SK-N-SH (cell line): ENCODE measurements at regions not wholly inside any gene's neighbourhood (a gene's known extent, or its start where the extent isn't known, plus 50 kb on each side); places are given as distances from the start of the nearest gene placed in this dataset.

Experiments used
- CTCF ChIA-PET: fragments of 300-600, 350-600 bp; formaldehyde crosslinking; extraction: SDS; loops from one replicate; lab custom pipeline; 2021; lab: Yijun Ruan, JAX
- POLR2A ChIA-PET: fragments of 350-600 bp; sonication (Branson Sonifier 250); formaldehyde crosslinking; extraction: SDS; loops from one replicate; lab custom pipeline; 2020; ENCODE audit warnings: antibody characterized with exemption, inconsistent platforms; lab: Yijun Ruan, JAX
- DNase-seq: peaks from one replicate; pipeline ENCODE4 v3.0.0; 2012
- H2AFZ ChIP-seq: fragments of 200-600 bp; sonication (generic); 2 replicates; pipeline ENCODE4 v1.8.1; 2016; ENCODE audit warnings: antibody characterized with exemption, mild to moderate bottlenecking, low read depth
- H3F3A ChIP-seq: fragments of 200-600 bp; sonication (generic); replicated peaks from 2 replicates; pipeline ENCODE3; 2016; ENCODE audit warnings: antibody characterized with exemption, mild to moderate bottlenecking; ENCODE audit not compliant: insufficient read depth
- H3K27ac ChIP-seq, 2 experiments: fragments of 200-500 bp in 1 of 2; fragments of 200-600 bp in 1 of 2; sonication (Bioruptor generic) in 1 of 2; sonication (generic), shearing (Covaris generic) in 1 of 2; 2 replicates each; pipeline versions ENCODE4 v1.5.1 to v1.6.1; 2014 to 2016; ENCODE audit warnings: low read depth in 2 of 2, inconsistent platforms in 1 of 2, low read length in 1 of 2, mild to moderate bottlenecking in 1 of 2, mixed read lengths in 1 of 2
- H3K27me3 ChIP-seq: fragments of 200-600 bp; sonication (generic), shearing (Covaris generic); 2 replicates; pipeline ENCODE4 v1.6.1; 2016; ENCODE audit warnings: mixed run types; ENCODE audit not compliant: insufficient read depth
- H3K36me3 ChIP-seq, 2 experiments: fragments of 200-500 bp in 1 of 2; fragments of 200-600 bp in 1 of 2; sonication (Bioruptor generic) in 1 of 2; sonication (generic) in 1 of 2; replicated peaks in 1 of 2; 2 replicates each; pipeline versions ENCODE3 to v1.5.1; 2014 to 2016; ENCODE audit warnings: low read length in 1 of 2, mild to moderate bottlenecking in 1 of 2; ENCODE audit not compliant: insufficient read depth in 2 of 2, control insufficient read depth in 1 of 2
- H3K4me1 ChIP-seq, 2 experiments: fragments of 200-500 bp in 1 of 2; fragments of 200-600 bp in 1 of 2; sonication (Bioruptor generic) in 1 of 2; sonication (generic), shearing (Covaris generic) in 1 of 2; 2 replicates each; pipeline versions ENCODE4 v1.5.1 to v1.6.1; 2014 to 2016; ENCODE audit warnings: low read depth in 1 of 2, low read length in 1 of 2, mixed run types in 1 of 2; ENCODE audit not compliant: insufficient read depth in 2 of 2, control insufficient read depth in 1 of 2
- H3K4me2 ChIP-seq: fragments of 200-600 bp; sonication (generic), shearing (Covaris generic); 2 replicates; pipeline ENCODE4 v1.6.1; 2017; ENCODE audit warnings: mixed run types
- H3K4me3 ChIP-seq, 2 experiments: fragments of 200-500 bp in 1 of 2; fragments of 200-600 bp in 1 of 2; sonication (Bioruptor generic) in 1 of 2; sonication (generic), shearing (Covaris generic) in 1 of 2; 2 replicates each; pipeline versions ENCODE4 v1.5.1 to v1.8.1; 2014 to 2016; ENCODE audit warnings: low read depth in 2 of 2, inconsistent platforms in 1 of 2, low read length in 1 of 2, mild to moderate bottlenecking in 1 of 2, mixed read lengths in 1 of 2, moderate library complexity in 1 of 2
- H3K79me2 ChIP-seq: fragments of 200-600 bp; sonication (generic); 2 replicates; pipeline ENCODE4 v1.8.1; 2017; ENCODE audit warnings: mild to moderate bottlenecking; ENCODE audit not compliant: insufficient read depth
- H3K9ac ChIP-seq: fragments of 200-600 bp; sonication (generic); 2 replicates; pipeline ENCODE4 v1.6.1; 2017; ENCODE audit warnings: mixed run types
- H3K9me2 ChIP-seq: fragments of 200-600 bp; sonication (generic); 2 replicates; pipeline ENCODE4 v1.6.1; 2017; ENCODE audit warnings: mixed run types
- H3K9me3 ChIP-seq: fragments of 200-600 bp; sonication (generic); 2 replicates; pipeline ENCODE4 v1.6.1; 2017; ENCODE audit warnings: mixed run types, mild to moderate bottlenecking, moderate library complexity
- H4K20me1 ChIP-seq: fragments of 200-600 bp; sonication (generic); 2 replicates; pipeline ENCODE4 v1.6.1; 2017; ENCODE audit warnings: mild to moderate bottlenecking, mixed run types; ENCODE audit not compliant: insufficient read depth
- CHD2 ChIP-seq: fragments of 150-350 bp; IDR thresholded peaks from 2 replicates; pipeline ENCODE4 v1.6.1; 2018; ENCODE audit warnings: low read length; ENCODE audit not compliant: partially characterized antibody
- ELF1 ChIP-seq: IDR thresholded peaks from 2 replicates; pipeline ENCODE4 v1.4.0; 2012
- EP300 ChIP-seq, 2 experiments: IDR thresholded peaks; 2 replicates each; pipeline versions ENCODE4 v1.4.0 to v1.6.1; 2012; ENCODE audit warnings: borderline replicate concordance in 1 of 2, low read depth in 1 of 2, low read length in 1 of 2
- EZH2phosphoT487 ChIP-seq: fragments of 200-600 bp; sonication (generic); IDR thresholded peaks from 2 replicates; pipeline ENCODE4 v1.6.1; 2017; ENCODE audit warnings: low read depth, mixed run types, mild to moderate bottlenecking, antibody characterized with exemption, moderate library complexity, borderline replicate concordance
- FOSL2 ChIP-seq: IDR thresholded peaks from 2 replicates; pipeline ENCODE4 v1.4.0; 2012; ENCODE audit warnings: low read depth, mild to moderate bottlenecking, moderate library complexity, borderline replicate concordance
- FOXM1 ChIP-seq: IDR thresholded peaks from 2 replicates; pipeline ENCODE4 v1.4.0; 2012; ENCODE audit warnings: low read depth, mild to moderate bottlenecking
- GATA2 ChIP-seq: sonication (generic); formaldehyde crosslinking; IDR thresholded peaks from 2 replicates; pipeline ENCODE4 v1.5.0; 2020; ENCODE audit warnings: mild to moderate bottlenecking, missing genetic modification reagents
- JUND ChIP-seq: IDR thresholded peaks from 2 replicates; pipeline ENCODE4 v1.4.0; 2012
- MEF2A ChIP-seq: IDR thresholded peaks from 2 replicates; pipeline ENCODE4 v1.4.0; 2012; ENCODE audit warnings: low read depth, borderline replicate concordance
- MXI1 ChIP-seq: IDR thresholded peaks from 2 replicates; pipeline ENCODE4 v1.6.1; 2012; ENCODE audit warnings: mild to moderate bottlenecking, low read depth, low read length, improper control_type of control experiment
- NFIC ChIP-seq: IDR thresholded peaks from 2 replicates; pipeline ENCODE4 v1.4.0; 2012; ENCODE audit warnings: borderline replicate concordance
- NRF1 ChIP-seq: IDR thresholded peaks from 2 replicates; pipeline ENCODE4 v1.6.1; 2012; ENCODE audit warnings: low read depth, mild to moderate bottlenecking, low read length
- POLR2AphosphoS5 ChIP-seq: IDR thresholded peaks from 2 replicates; pipeline ENCODE4 v1.6.1; 2012; ENCODE audit warnings: low read depth, low read length
- RAD21 ChIP-seq: IDR thresholded peaks from 2 replicates; pipeline ENCODE4 v1.6.1; 2012; ENCODE audit warnings: mild to moderate bottlenecking, low read length
- RFX5 ChIP-seq: IDR thresholded peaks from 2 replicates; pipeline ENCODE4 v1.6.1; 2012; ENCODE audit warnings: mild to moderate bottlenecking, improper control_type of control experiment, low read length
- RXRA ChIP-seq: IDR thresholded peaks from 2 replicates; pipeline ENCODE4 v1.4.0; 2012; ENCODE audit warnings: low read depth, mild to moderate bottlenecking, borderline replicate concordance
- SIN3A ChIP-seq: IDR thresholded peaks from 2 replicates; pipeline ENCODE4 v1.6.1; 2012; ENCODE audit warnings: low read depth, mild to moderate bottlenecking, low read length, moderate library complexity, borderline replicate concordance
- SMC3 ChIP-seq: IDR thresholded peaks from 2 replicates; pipeline ENCODE4 v1.6.1; 2012; ENCODE audit warnings: low read depth, low read length, improper control_type of control experiment
- TAF1 ChIP-seq: IDR thresholded peaks from 2 replicates; pipeline ENCODE4 v1.6.1; 2012; ENCODE audit warnings: low read depth, mild to moderate bottlenecking, low read length, moderate library complexity, borderline replicate concordance
- YY1 ChIP-seq: IDR thresholded peaks from 2 replicates; pipeline ENCODE4 v1.4.0; 2012; ENCODE audit warnings: low read depth, mild to moderate bottlenecking
- ZBTB33 ChIP-seq: IDR thresholded peaks from 2 replicates; pipeline ENCODE4 v1.4.0; 2012; ENCODE audit warnings: low read depth, borderline replicate concordance
- WGBS: methylation state at CpG from one replicate; pipeline ENCODE4 v1.1.6; 2017; ENCODE audit warnings: low lambda C conversion rate; 5-methylcytosine and 5-hydroxymethylcytosine counted together
- TF ChIP-seq, protein P1 (sequence below): fragments of 200-600 bp; sonication (generic); IDR thresholded peaks from 2 replicates; pipeline ENCODE4 v1.6.1; 2017; ENCODE audit warnings: antibody characterized with exemption, mild to moderate bottlenecking, moderate library complexity
- TF ChIP-seq, protein P2 (sequence below): IDR thresholded peaks from 2 replicates; pipeline ENCODE4; 2012

- no peaks in the 10 kb centered on the region for H3F3A ChIP-seq
- H3K4me1 ChIP-seq = no peaks in the 10 kb centered on the region
- H3K9me2 ChIP-seq = no peaks in the 10 kb centered on the region
- H3K36me3 ChIP-seq = no peaks in the 10 kb centered on the region
- H3K9me3 ChIP-seq = no peaks in the 10 kb centered on the region; the same call in 1 of the 2 replicates
- no peak overlapping the region for H3K4me2 ChIP-seq
- H3K27ac ChIP-seq = no peak overlapping the region
- DNase-seq = no peak
- CTCF ChIA-PET = interaction anchor here (1.7 kb wide), 1 partner anchor 12 kb away, joined by 4 read pairs; no protein-coding TSS in a partner anchor
- H3K79me2 ChIP-seq = no peaks in the 10 kb centered on the region
- no peak for TF ChIP-seq SMC3
- no peak for TF ChIP-seq TAF1
- TF ChIP-seq, protein P1, sequence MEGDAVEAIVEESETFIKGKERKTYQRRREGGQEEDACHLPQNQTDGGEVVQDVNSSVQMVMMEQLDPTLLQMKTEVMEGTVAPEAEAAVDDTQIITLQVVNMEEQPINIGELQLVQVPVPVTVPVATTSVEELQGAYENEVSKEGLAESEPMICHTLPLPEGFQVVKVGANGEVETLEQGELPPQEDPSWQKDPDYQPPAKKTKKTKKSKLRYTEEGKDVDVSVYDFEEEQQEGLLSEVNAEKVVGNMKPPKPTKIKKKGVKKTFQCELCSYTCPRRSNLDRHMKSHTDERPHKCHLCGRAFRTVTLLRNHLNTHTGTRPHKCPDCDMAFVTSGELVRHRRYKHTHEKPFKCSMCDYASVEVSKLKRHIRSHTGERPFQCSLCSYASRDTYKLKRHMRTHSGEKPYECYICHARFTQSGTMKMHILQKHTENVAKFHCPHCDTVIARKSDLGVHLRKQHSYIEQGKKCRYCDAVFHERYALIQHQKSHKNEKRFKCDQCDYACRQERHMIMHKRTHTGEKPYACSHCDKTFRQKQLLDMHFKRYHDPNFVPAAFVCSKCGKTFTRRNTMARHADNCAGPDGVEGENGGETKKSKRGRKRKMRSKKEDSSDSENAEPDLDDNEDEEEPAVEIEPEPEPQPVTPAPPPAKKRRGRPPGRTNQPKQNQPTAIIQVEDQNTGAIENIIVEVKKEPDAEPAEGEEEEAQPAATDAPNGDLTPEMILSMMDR = no peak
- TF ChIP-seq, protein P2, sequence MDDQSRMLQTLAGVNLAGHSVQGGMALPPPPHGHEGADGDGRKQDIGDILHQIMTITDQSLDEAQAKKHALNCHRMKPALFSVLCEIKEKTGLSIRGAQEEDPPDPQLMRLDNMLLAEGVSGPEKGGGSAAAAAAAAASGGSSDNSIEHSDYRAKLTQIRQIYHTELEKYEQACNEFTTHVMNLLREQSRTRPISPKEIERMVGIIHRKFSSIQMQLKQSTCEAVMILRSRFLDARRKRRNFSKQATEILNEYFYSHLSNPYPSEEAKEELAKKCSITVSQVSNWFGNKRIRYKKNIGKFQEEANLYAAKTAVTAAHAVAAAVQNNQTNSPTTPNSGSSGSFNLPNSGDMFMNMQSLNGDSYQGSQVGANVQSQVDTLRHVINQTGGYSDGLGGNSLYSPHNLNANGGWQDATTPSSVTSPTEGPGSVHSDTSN = no peak
- TF ChIP-seq CHD2 = no peak
- TF ChIP-seq NRF1 = no peak
- no peak for TF ChIP-seq EZH2phosphoT487
- TF ChIP-seq FOXM1 = no peak
- no peak for TF ChIP-seq GATA2 (CRISPR knock-in tag)
- no peak for TF ChIP-seq RAD21
- TF ChIP-seq NFIC = no peak
- no peak for TF ChIP-seq YY1
- TF ChIP-seq FOSL2 = no peak
- no peak for TF ChIP-seq MEF2A
- no peak for TF ChIP-seq POLR2AphosphoS5
- no peak for TF ChIP-seq RXRA
- no peak for TF ChIP-seq ELF1
- no peak for TF ChIP-seq JUND
- no peak for TF ChIP-seq MXI1
- no peak overlapping the region for H3K4me3 ChIP-seq
- H2AFZ ChIP-seq = no peak overlapping the region
- H3K27me3 ChIP-seq = no peaks in the 10 kb centered on the region
- H4K20me1 ChIP-seq = no peaks in the 10 kb centered on the region
- no peak overlapping the region for H3K9ac ChIP-seq
- POLR2A ChIA-PET = no interaction called here
- WGBS = 0% methylated on average over 3 of the region's 3 CpGs
Observed at GRCh38 chr7:153452661-153453060, 599.5 kb upstream of the DPP6 start.

GRCh38 chr7:153454306-153454705 lies 597.9 kb upstream of the DPP6 start:
- CTCF ChIA-PET = interaction anchor here (0.7 to 0.8 kb wide), 2 partner anchors 10 to 14 kb away, joined by 3 to 4 read pairs; no protein-coding TSS in a partner anchor
- no peak overlapping the region for H3K27ac ChIP-seq
- POLR2A ChIA-PET = no interaction called here

More at GRCh38 chr7:153454306-153454705, 597.9 kb upstream of the DPP6 start:
- Histone ChIP-seq H3K9me3 (no peaks in the 10 kb centered on the region; the same call in 1 of the 2 replicates), H4K20me1 (no peaks in the 10 kb centered on the region), H3K9ac (no peak overlapping the region), H2AFZ (no peak overlapping the region)
- TF ChIP-seq EZH2phosphoT487 (no peak), SIN3A (no peak), RFX5 (no peak), GATA2 (CRISPR knock-in tag) (no peak), ZBTB33 (no peak), EP300 (IDR thresholded peaks at IDR 0.05; ENCODE audit: borderline replicate concordance in 1 of 2, low read depth in 1 of 2, low read length in 1 of 2) (no peak)
- TF ChIP-seq, all 33 proteins: peak for 0
- no peaks in the 10 kb centered on the region for H3F3A ChIP-seq
- H3K4me2 ChIP-seq = no peak overlapping the region
- 2% methylated on average over 9 of the region's 9 CpGs for WGBS
- no peaks in the 10 kb centered on the region for H3K36me3 ChIP-seq
- H3K79me2 ChIP-seq = no peaks in the 10 kb centered on the region
- H3K9me2 ChIP-seq = no peaks in the 10 kb centered on the region
- no peak overlapping the region for H3K4me3 ChIP-seq
- DNase-seq = no peak
- H3K4me1 ChIP-seq = no peaks in the 10 kb centered on the region
- no peaks in the 10 kb centered on the region for H3K27me3 ChIP-seq
